Ovary (tissue), 3 donors: ENCODE measurements at regions not wholly inside any gene's neighbourhood (a gene's known extent, or its start where the extent isn't known, plus 50 kb on each side); places are given as distances from the start of the nearest gene placed in this dataset.
"Not testable (repeated sequence)": the region's sequence is repeated elsewhere in the genome, so short reads cannot be mapped to it uniquely, and the experiment has no call there.

Experiments used
- CTCF ChIP-seq, 3 donors: fragments of 450-650 bp in 2 of 3; fragments of 200-600 bp in 1 of 3; IDR thresholded peaks; one replicate each; pipeline versions ENCODE4 v1.5.1 to v1.8.0; 2016 to 2022; ENCODE audit warnings: antibody characterized with exemption in 3 of 3, mild to moderate bottlenecking in 1 of 3
- POLR2A ChIP-seq: fragments of 450-650 bp; IDR thresholded peaks from one replicate; pipeline ENCODE4 v1.6.1; 2017; ENCODE audit warnings: antibody characterized with exemption, mild to moderate bottlenecking, moderate library complexity
- donor health status: DM: no; HTN: no; CAD: no.

- TF ChIP-seq CTCF (IDR thresholded peaks at IDR 0.05); POLR2A: not testable (repeated sequence)
These were observed 145.8 kb upstream of the PLGLB2 start for GRCh38 chr2:87602118-87602517.
